H9 (cell line): ENCODE measurements at regions not wholly inside any gene's neighbourhood (a gene's known extent, or its start where the extent isn't known, plus 50 kb on each side); places are given as distances from the start of the nearest gene placed in this dataset.

ENCODE experiments used
- DNase-seq: peaks from one replicate; pipeline ENCODE4 v3.0.0-alpha.2; 2017
- H2AFZ ChIP-seq: one replicate; pipeline ENCODE4 v1.6.1; 2013; ENCODE audit warnings: mild to moderate bottlenecking, low read length, control low read depth, moderate library complexity
- H2AK5ac ChIP-seq: 2 replicates; pipeline ENCODE4 v1.6.1; 2013; ENCODE audit warnings: low read length, control low read depth, mixed read lengths; ENCODE audit not compliant: insufficient read length
- H2BK120ac ChIP-seq: one replicate; pipeline ENCODE4 v1.6.1; 2013; ENCODE audit warnings: low read depth, mild to moderate bottlenecking, low read length, control low read depth, inconsistent platforms; ENCODE audit not compliant: poor library complexity, severe bottlenecking
- H2BK12ac ChIP-seq: 2 replicates; pipeline ENCODE4 v1.6.1; 2013; ENCODE audit warnings: low read length, control low read depth, mixed read lengths, low read depth; ENCODE audit not compliant: insufficient read length
- H2BK15ac ChIP-seq: 2 replicates; pipeline ENCODE4 v1.6.1; 2013; ENCODE audit warnings: low read depth, low read length, control low read depth
- H2BK20ac ChIP-seq: one replicate; pipeline ENCODE4 v1.6.1; 2013; ENCODE audit warnings: low read depth, mild to moderate bottlenecking, low read length, control low read depth, inconsistent platforms; ENCODE audit not compliant: poor library complexity, severe bottlenecking
- H2BK5ac ChIP-seq: 2 replicates; pipeline ENCODE4 v1.6.1; 2013; ENCODE audit warnings: low read length, control low read depth, mixed read lengths; ENCODE audit not compliant: insufficient read length
- H3K14ac ChIP-seq: 2 replicates; pipeline ENCODE4 v1.6.1; 2013; ENCODE audit warnings: low read length, control low read depth; ENCODE audit not compliant: insufficient read depth
- H3K18ac ChIP-seq: 2 replicates; pipeline ENCODE4 v1.6.1; 2013; ENCODE audit warnings: low read depth, mild to moderate bottlenecking, mixed read lengths, low read length, control low read depth; ENCODE audit not compliant: insufficient read length
- H3K23ac ChIP-seq: 2 replicates; pipeline ENCODE4 v1.6.1; 2013; ENCODE audit warnings: low read length, control low read depth, mixed read lengths, low read depth; ENCODE audit not compliant: insufficient read length
- H3K23me2 ChIP-seq: 2 replicates; pipeline ENCODE4 v1.6.1; 2013; ENCODE audit warnings: low read depth, mild to moderate bottlenecking, mixed read lengths, low read length, control low read depth; ENCODE audit not compliant: insufficient read length, poor library complexity, severe bottlenecking
- H3K27ac ChIP-seq: 2 replicates; pipeline ENCODE4 v1.5.1; 2013; ENCODE audit warnings: low read length, control low read depth, mixed read lengths, low read depth; ENCODE audit not compliant: insufficient read length
- H3K27me3 ChIP-seq: 2 replicates; pipeline ENCODE4 v1.6.1; 2013; ENCODE audit warnings: low read length, control low read depth, inconsistent platforms; ENCODE audit not compliant: insufficient read depth
- H3K4ac ChIP-seq: 2 replicates; pipeline ENCODE4 v1.6.1; 2013; ENCODE audit warnings: low read depth, mild to moderate bottlenecking, control low read depth, inconsistent platforms, low read length, moderate library complexity
- H3K4me1 ChIP-seq: 2 replicates; pipeline ENCODE4 v1.6.1; 2013; ENCODE audit warnings: low read length, control low read depth, inconsistent platforms; ENCODE audit not compliant: insufficient read depth
- H3K4me2 ChIP-seq: 2 replicates; pipeline ENCODE4 v1.6.1; 2013; ENCODE audit warnings: low read length, control low read depth, mixed read lengths; ENCODE audit not compliant: insufficient read length, insufficient read depth
- H3K56ac ChIP-seq: 2 replicates; pipeline ENCODE4 v1.6.1; 2013; ENCODE audit warnings: low read depth, mild to moderate bottlenecking, mixed read lengths, low read length, control low read depth; ENCODE audit not compliant: insufficient read length
- H3K79me1 ChIP-seq: 2 replicates; pipeline ENCODE4 v1.6.1; 2013; ENCODE audit warnings: low read depth, mild to moderate bottlenecking, moderate library complexity, low read length, control low read depth, inconsistent platforms; ENCODE audit not compliant: insufficient read depth, poor library complexity, severe bottlenecking
- H3K79me2 ChIP-seq: 2 replicates; pipeline ENCODE4 v1.6.1; 2013; ENCODE audit warnings: low read length, control low read depth, inconsistent platforms; ENCODE audit not compliant: insufficient read depth
- H3K9ac ChIP-seq: 2 replicates; pipeline ENCODE4 v1.6.1; 2013; ENCODE audit warnings: low read length, control low read depth, mixed read lengths; ENCODE audit not compliant: insufficient read length; ENCODE audit errors: extremely low read depth
- H3K9me3 ChIP-seq: one replicate; pipeline ENCODE4 v1.6.1; 2013; ENCODE audit warnings: low read depth, low read length, inconsistent platforms; ENCODE audit not compliant: control insufficient read depth
- H3T11ph ChIP-seq: one replicate; pipeline ENCODE4 v1.6.1; 2013; ENCODE audit warnings: mild to moderate bottlenecking, low read length, control low read depth, inconsistent platforms
- H4K20me1 ChIP-seq: one replicate; pipeline ENCODE4 v1.6.1; 2013; ENCODE audit not compliant: control insufficient read depth, insufficient read length, insufficient read depth
- H4K5ac ChIP-seq: 2 replicates; pipeline ENCODE4 v1.6.1; 2013; ENCODE audit warnings: low read depth, mild to moderate bottlenecking, mixed read lengths, low read length, control low read depth; ENCODE audit not compliant: insufficient read length
- H4K8ac ChIP-seq: replicated peaks from 2 replicates; pipeline ENCODE4 v1.6.1; 2013; ENCODE audit warnings: low read length, control low read depth, mixed read lengths, low read depth; ENCODE audit not compliant: insufficient read length
- H4K91ac ChIP-seq: 2 replicates; pipeline ENCODE4 v1.6.1; 2013; ENCODE audit warnings: low read depth, mild to moderate bottlenecking, moderate library complexity, mixed read lengths, low read length, control low read depth; ENCODE audit not compliant: insufficient read length
- H3K27ac Mint-ChIP-seq, 3 experiments: 2 replicates in 2 of 3; 3 replicates in 1 of 3; pipeline ENCODE4 v1.8.0; 2020 to 2021; ENCODE audit warnings: mixed read lengths in 3 of 3, mild to moderate bottlenecking in 1 of 3, moderate library complexity in 1 of 3
- H3K27me3 Mint-ChIP-seq: 2 replicates; pipeline ENCODE4 v1.8.0; 2021; ENCODE audit warnings: low read depth, mild to moderate bottlenecking, moderate library complexity, mixed read lengths
- H3K36me3 Mint-ChIP-seq, 3 experiments: 2 replicates in 2 of 3; 3 replicates in 1 of 3; pipeline ENCODE4 v1.8.0; 2020 to 2021; ENCODE audit warnings: low read depth in 3 of 3, mixed read lengths in 3 of 3; ENCODE audit not compliant: insufficient read depth in 1 of 3
- H3K4me1 Mint-ChIP-seq, 2 experiments: 2 replicates each; pipeline ENCODE4 v1.8.0; 2020; ENCODE audit warnings: mixed read lengths in 2 of 2
- H3K4me3 Mint-ChIP-seq, 2 experiments: 2 replicates in 1 of 2; 3 replicates in 1 of 2; pipeline ENCODE4 v1.8.0; 2020 to 2021; ENCODE audit warnings: mild to moderate bottlenecking in 2 of 2, mixed read lengths in 2 of 2, moderate library complexity in 1 of 2
- H3K9me3 Mint-ChIP-seq, 2 experiments: 2 replicates in 1 of 2; 3 replicates in 1 of 2; pipeline ENCODE4 v1.8.0; 2020; ENCODE audit warnings: mild to moderate bottlenecking in 2 of 2, mixed read lengths in 2 of 2, moderate library complexity in 1 of 2
- CTCF ChIP-seq: fragments of 200-600 bp; sonication (generic); conservative IDR thresholded peaks from 3 replicates; pipeline ENCODE4 v1.8.0; 2021; ENCODE audit warnings: antibody characterized with exemption, mild to moderate bottlenecking
- WGBS: extraction: QIAGEN DNeasy Blood & Tissue Kit; methylation state at CpG from one replicate; pipeline ENCODE4 v1.1.7; 2013; ENCODE audit warnings: missing lambda C conversion rate, low lambda C conversion rate, mixed read lengths; ENCODE audit not compliant: insufficient read length; ENCODE audit errors: extremely low coverage; 5-methylcytosine and 5-hydroxymethylcytosine counted together

GRCh38 chr5:174623433-174624019 is 100.9 kb upstream of the MSX2 start:
- no peak overlapping the region for H2BK5ac ChIP-seq
- no peak overlapping the region for H4K8ac ChIP-seq
- Mint-ChIP-seq H3K36me3 (no peaks in the 10 kb centered on the region), H3K27me3 (peaks cover 34% of the 10 kb centered on the region), H3K4me3 (no peak overlapping the region), H3K9me3 (no peaks in the 10 kb centered on the region; a peak in 1 of 5 replicates), H3K27ac (no peak overlapping the region), H3K4me1 (peaks cover 21 to 30% of the 10 kb centered on the region in 2 experiments)
- H3K4me2 ChIP-seq, result no peak overlapping the region
- no peak overlapping the region for H3K27ac ChIP-seq
- H3T11ph ChIP-seq, result no peak overlapping the region
- H3K27me3 ChIP-seq, result no peaks in the 10 kb centered on the region
- H3K56ac ChIP-seq, result no peak overlapping the region
- no peak overlapping the region for H3K18ac ChIP-seq
- H2AK5ac ChIP-seq, result no peak overlapping the region
- H2BK120ac ChIP-seq, result no peak overlapping the region
- H4K91ac ChIP-seq, result no peak overlapping the region
- H2BK15ac ChIP-seq, result no peak overlapping the region
- H4K20me1 ChIP-seq, result no peaks in the 10 kb centered on the region
- no peak overlapping the region for H2BK12ac ChIP-seq
- no peak overlapping the region for H3K14ac ChIP-seq
- H3K9ac ChIP-seq, result no peak overlapping the region
- no peaks in the 10 kb centered on the region for H3K23me2 ChIP-seq
- H3K79me1 ChIP-seq, result no peaks in the 10 kb centered on the region
- no peak for DNase-seq
- H3K9me3 ChIP-seq, result no peaks in the 10 kb centered on the region
- H2AFZ ChIP-seq, result no peak overlapping the region
- no peak overlapping the region for H2BK20ac ChIP-seq
- H3K4me1 ChIP-seq, result peaks cover 7% of the 10 kb centered on the region; the same call in 1 of the 2 replicates
- no peaks in the 10 kb centered on the region for H3K79me2 ChIP-seq
- no peak overlapping the region for H3K23ac ChIP-seq
- no peak overlapping the region for H3K4ac ChIP-seq
- no peak overlapping the region for H4K5ac ChIP-seq
- no CpG with 5 or more reads among the region's 7 CpGs for WGBS
- TF ChIP-seq CTCF, result no peak
